Naive B cell (primary cell): ENCODE measurements at regions not wholly inside any gene's neighbourhood (a gene's known extent, or its start where the extent isn't known, plus 50 kb on each side); places are given as distances from the start of the nearest gene placed in this dataset.
"Not testable (repeated sequence)": the region's sequence is repeated elsewhere in the genome, so short reads cannot be mapped to it uniquely, and the experiment has no call there.

ENCODE experiments used
- ATAC-seq, 2 donors: fragments of 150-1000 bp; cut with Tn5 transposase; 2 replicates each; pipeline ENCODE4 v1.10.0; 2021; ENCODE audit warnings: low read depth in 2 of 2, mild to moderate bottlenecking in 2 of 2, moderate library complexity in 2 of 2
- DNase-seq: peaks from one replicate; pipeline ENCODE4 v3.0.0; 2022
- H3K27ac Mint-ChIP-seq, 6 donors: one replicate each; pipeline ENCODE4 v1.8.0; 2020 to 2022; ENCODE audit warnings: mild to moderate bottlenecking in 6 of 6, mixed read lengths in 6 of 6, moderate library complexity in 5 of 6, inconsistent platforms in 2 of 6
- H3K27me3 Mint-ChIP-seq, 3 donors: one replicate each; pipeline ENCODE4 v1.8.0; 2021 to 2022; ENCODE audit warnings: mixed read lengths in 3 of 3, mild to moderate bottlenecking in 1 of 3
- H3K36me3 Mint-ChIP-seq, 2 donors: one replicate each; pipeline ENCODE4 v1.8.0; 2020 to 2022; ENCODE audit warnings: mixed read lengths in 2 of 2, inconsistent platforms in 1 of 2, mild to moderate bottlenecking in 1 of 2
- H3K4me1 Mint-ChIP-seq, 3 donors: one replicate each; pipeline ENCODE4 v1.8.0; 2020 to 2022; ENCODE audit warnings: mixed read lengths in 3 of 3, inconsistent platforms in 1 of 3, mild to moderate bottlenecking in 1 of 3, moderate library complexity in 1 of 3
- H3K4me3 Mint-ChIP-seq, 8 donors: one replicate each; pipeline ENCODE4 v1.8.0; 2020 to 2022; ENCODE audit warnings: mild to moderate bottlenecking in 8 of 8, mixed read lengths in 8 of 8, moderate library complexity in 8 of 8, inconsistent platforms in 2 of 8
- H3K9me3 Mint-ChIP-seq, 7 donors: one replicate each; pipeline ENCODE4 v1.8.0; 2020 to 2022; ENCODE audit warnings: mixed read lengths in 7 of 7, mild to moderate bottlenecking in 5 of 7, inconsistent platforms in 2 of 7, moderate library complexity in 1 of 7

- DNase-seq (no peak), ATAC-seq (no peak)
- Mint-ChIP-seq H3K27me3 (no peaks in the 10 kb centered on the region), H3K4me1 (no peaks in the 10 kb centered on the region), H3K27ac (no peak overlapping the region), H3K4me3 (no peak overlapping the region), H3K36me3 (no peaks in the 10 kb centered on the region), H3K9me3 (peaks cover 0 to 4% (median 0%) of the 10 kb centered on the region in 7 donors)
Measured at GRCh38 chr2:210954386-210954907, 398.0 kb downstream of the CPS1 start.

GRCh38 chr2:210955591-210955990 lies 399.2 kb downstream of the CPS1 start:
- DNase-seq, result no peak
- no peaks in the 10 kb centered on the region for H3K27me3 Mint-ChIP-seq

GRCh38 chr2:210956101-210956500 lies 399.7 kb downstream of the CPS1 start:
- H3K27ac Mint-ChIP-seq, result no peak overlapping the region
- no peaks in the 10 kb centered on the region for H3K36me3 Mint-ChIP-seq
- no peak for ATAC-seq
- no peak for DNase-seq
- no peaks in the 10 kb centered on the region for H3K27me3 Mint-ChIP-seq
- H3K9me3 Mint-ChIP-seq, result peaks cover 0 to 4% (median 0%) of the 10 kb centered on the region in 7 donors
- no peak overlapping the region for H3K4me3 Mint-ChIP-seq
- H3K4me1 Mint-ChIP-seq, result no peaks in the 10 kb centered on the region

More at GRCh38 chr2:210955591-210955990, 399.2 kb downstream of the CPS1 start:
- H3K27ac Mint-ChIP-seq, result no peak overlapping the region
- no peaks in the 10 kb centered on the region for H3K36me3 Mint-ChIP-seq
- H3K4me3 Mint-ChIP-seq, result no peak overlapping the region
- peaks cover 0 to 4% (median 0%) of the 10 kb centered on the region in 7 donors for H3K9me3 Mint-ChIP-seq
- ATAC-seq, result no peak
- no peaks in the 10 kb centered on the region for H3K4me1 Mint-ChIP-seq

GRCh38 chr2:210961249-210961648 lies 404.9 kb downstream of the CPS1 start:
- no peak for ATAC-seq
- no peaks in the 10 kb centered on the region for H3K36me3 Mint-ChIP-seq
- no peaks in the 10 kb centered on the region for H3K27me3 Mint-ChIP-seq
- H3K4me3 Mint-ChIP-seq, result no peak overlapping the region
- no peaks in the 10 kb centered on the region for H3K4me1 Mint-ChIP-seq
- no peak for DNase-seq
- no peak overlapping the region for H3K27ac Mint-ChIP-seq
- no peaks in the 10 kb centered on the region for H3K9me3 Mint-ChIP-seq

GRCh38 chr2:210963386-210963785 lies 407.0 kb downstream of the CPS1 start:
- H3K27me3 Mint-ChIP-seq, result no peaks in the 10 kb centered on the region
- H3K36me3 Mint-ChIP-seq, result no peaks in the 10 kb centered on the region
- DNase-seq, result no peak

GRCh38 chr2:210964141-210964764 lies 407.9 kb downstream of the CPS1 start:
- DNase-seq, result no peak

More at GRCh38 chr2:210963386-210963785, 407.0 kb downstream of the CPS1 start:
- no peak overlapping the region for H3K4me3 Mint-ChIP-seq
- no peaks in the 10 kb centered on the region for H3K4me1 Mint-ChIP-seq
- no peak overlapping the region for H3K27ac Mint-ChIP-seq
- no peaks in the 10 kb centered on the region for H3K9me3 Mint-ChIP-seq
- no peak for ATAC-seq

GRCh38 chr2:210965472-210965871 lies 409.1 kb downstream of the CPS1 start:
- no peaks in the 10 kb centered on the region for H3K4me1 Mint-ChIP-seq
- no peaks in the 10 kb centered on the region for H3K36me3 Mint-ChIP-seq
- ATAC-seq, result no peak

More at GRCh38 chr2:210964141-210964764, 407.9 kb downstream of the CPS1 start:
- ATAC-seq, result no peak
- no peaks in the 10 kb centered on the region for H3K4me1 Mint-ChIP-seq
- H3K36me3 Mint-ChIP-seq, result no peaks in the 10 kb centered on the region
- no peak overlapping the region for H3K4me3 Mint-ChIP-seq
- H3K9me3 Mint-ChIP-seq, result no peaks in the 10 kb centered on the region
- no peak overlapping the region for H3K27ac Mint-ChIP-seq
- no peaks in the 10 kb centered on the region for H3K27me3 Mint-ChIP-seq

GRCh38 chr2:210966330-210966729 lies 409.9 kb downstream of the CPS1 start:
- DNase-seq, result no peak
- Mint-ChIP-seq H3K4me1 (no peaks in the 10 kb centered on the region), H3K36me3 (no peaks in the 10 kb centered on the region), H3K4me3 (no peak overlapping the region), H3K9me3 (peaks cover 0 to 3% (median 0%) of the 10 kb centered on the region in 7 donors), H3K27ac (no peak overlapping the region), H3K27me3 (no peaks in the 10 kb centered on the region)
- no peak for ATAC-seq

More at GRCh38 chr2:210965472-210965871, 409.1 kb downstream of the CPS1 start:
- DNase-seq, result no peak
- Mint-ChIP-seq H3K27me3 (no peaks in the 10 kb centered on the region), H3K27ac (no peak overlapping the region), H3K4me3 (no peak overlapping the region), H3K9me3 (peaks cover 0 to 2% (median 0%) of the 10 kb centered on the region in 7 donors)

GRCh38 chr2:210971431-210971830 lies 415.0 kb downstream of the CPS1 start:
- DNase-seq, result no peak
- no peak overlapping the region for H3K27ac Mint-ChIP-seq
- no peaks in the 10 kb centered on the region for H3K36me3 Mint-ChIP-seq
- H3K9me3 Mint-ChIP-seq, result peaks cover 0 to 4% (median 0%) of the 10 kb centered on the region in 7 donors
- no peaks in the 10 kb centered on the region for H3K27me3 Mint-ChIP-seq
- no peak overlapping the region for H3K4me3 Mint-ChIP-seq
- H3K4me1 Mint-ChIP-seq, result no peaks in the 10 kb centered on the region
- no peak for ATAC-seq

- H3K27ac Mint-ChIP-seq, ATAC-seq, DNase-seq, H3K9me3 Mint-ChIP-seq, H3K4me3 Mint-ChIP-seq, H3K36me3 Mint-ChIP-seq, H3K4me1 Mint-ChIP-seq, H3K27me3 Mint-ChIP-seq: not testable (repeated sequence)
Measured at GRCh38 chr2:210986806-210987205, 430.4 kb downstream of the CPS1 start.

GRCh38 chr2:210991107-210991506 lies 434.7 kb downstream of the CPS1 start:
- Mint-ChIP-seq H3K27ac (no peak overlapping the region), H3K4me3 (no peak overlapping the region), H3K9me3 (peaks cover 3 to 28% (median 15%) of the 10 kb centered on the region in 7 donors), H3K4me1 (no peaks in the 10 kb centered on the region), H3K27me3 (no peaks in the 10 kb centered on the region), H3K36me3 (no peaks in the 10 kb centered on the region)
- ATAC-seq (no peak), DNase-seq (no peak)

- no peak overlapping the region for H3K27ac Mint-ChIP-seq
- no peaks in the 10 kb centered on the region for H3K27me3 Mint-ChIP-seq
- no peak for ATAC-seq
- no peaks in the 10 kb centered on the region for H3K4me1 Mint-ChIP-seq
- H3K9me3 Mint-ChIP-seq, result peaks cover 3 to 20% (median 12%) of the 10 kb centered on the region in 7 donors
- no peak for DNase-seq
- no peaks in the 10 kb centered on the region for H3K36me3 Mint-ChIP-seq
- no peak overlapping the region for H3K4me3 Mint-ChIP-seq
Measured at GRCh38 chr2:210994104-210994503, 437.7 kb downstream of the CPS1 start.

- ATAC-seq, result no peak
- Mint-ChIP-seq H3K9me3 (peaks cover 3 to 20% (median 11%) of the 10 kb centered on the region in 7 donors), H3K4me3 (no peak overlapping the region), H3K4me1 (no peaks in the 10 kb centered on the region), H3K27ac (no peak overlapping the region), H3K27me3 (no peaks in the 10 kb centered on the region), H3K36me3 (no peaks in the 10 kb centered on the region)
- DNase-seq, result no peak
Measured at GRCh38 chr2:210997373-210997772, 441.0 kb downstream of the CPS1 start.

- H3K4me3 Mint-ChIP-seq, result no peak overlapping the region
- ATAC-seq (no peak), DNase-seq (no peak)
- peaks cover 3 to 19% (median 7%) of the 10 kb centered on the region in 7 donors for H3K9me3 Mint-ChIP-seq
- H3K27ac Mint-ChIP-seq, result no peak overlapping the region
- H3K4me1 Mint-ChIP-seq, result no peaks in the 10 kb centered on the region
- no peaks in the 10 kb centered on the region for H3K36me3 Mint-ChIP-seq
- no peaks in the 10 kb centered on the region for H3K27me3 Mint-ChIP-seq
Measured at GRCh38 chr2:210998334-210998733, 441.9 kb downstream of the CPS1 start.
